Gastrocnemius medialis (tissue), 4 donors: ENCODE measurements at regions not wholly inside any gene's neighbourhood (a gene's known extent, or its start where the extent isn't known, plus 50 kb on each side); places are given as distances from the start of the nearest gene placed in this dataset.
A peak's percentile ranks its signal among the peaks of the same experiment; 100 is the strongest.

Experiments
- CTCF ChIP-seq, 5 experiments: fragments of 450-650 bp in 3 of 5; fragments of 200-600 bp in 2 of 5; sonication (generic) in 2 of 5; IDR thresholded peaks in 4 of 5; conservative IDR thresholded peaks in 1 of 5; 1 replicate in 4 of 5; 2 replicates in 1 of 5; pipeline ENCODE4 v1.5.1; 2016 to 2019; ENCODE audit warnings: antibody characterized with exemption in 5 of 5, mild to moderate bottlenecking in 3 of 5, moderate library complexity in 3 of 5
- POLR2A ChIP-seq, 2 donors: fragments of 450-650 bp; IDR thresholded peaks; one replicate each; pipeline ENCODE4 v1.6.1; 2017; ENCODE audit warnings: antibody characterized with exemption in 2 of 2, mild to moderate bottlenecking in 2 of 2, moderate library complexity in 2 of 2

GRCh38 chr3:182490596-182491491 lies 302.5 kb upstream of the ATP11B start:
- TF ChIP-seq CTCF (IDR thresholded peaks at IDR 0.05 in 4 of 5, conservative IDR thresholded peaks at IDR 0.05 in 1 of 5) = peak in 1 of 5 experiments; percentile 14
- no peak for TF ChIP-seq POLR2A (IDR thresholded peaks at IDR 0.05)
